Common myeloid progenitor, CD34-positive (primary cell): ENCODE measurements at regions not wholly inside any gene's neighbourhood (a gene's known extent, or its start where the extent isn't known, plus 50 kb on each side); places are given as distances from the start of the nearest gene placed in this dataset.

Source experiments
- CTCF ChIA-PET: fragments of 350-600 bp; sonication (Branson Sonifier 250); formaldehyde crosslinking; loops from one replicate; lab custom pipeline; 2021; ENCODE audit warnings: antibody characterized with exemption; lab: Charles Lee
- POLR2A ChIA-PET: fragments of 350-600 bp; sonication (Branson Sonifier 250); formaldehyde crosslinking; loops from one replicate; lab custom pipeline; 2021; ENCODE audit warnings: antibody characterized with exemption; lab: Charles Lee
- DNase-seq, 3 donors: peaks; one replicate each; pipeline versions ENCODE4 v3.0.0 to v3.0.0-alpha.2; 2013
- H3K27ac ChIP-seq, 2 experiments: 1 replicate in 1 of 2; 2 replicates in 1 of 2; pipeline ENCODE4 v1.7.0; 2013; ENCODE audit warnings: inconsistent platforms in 2 of 2, low read length in 2 of 2, mild to moderate bottlenecking in 2 of 2, low read depth in 1 of 2, moderate library complexity in 1 of 2; ENCODE audit not compliant: severe bottlenecking in 2 of 2, insufficient read depth in 1 of 2, poor library complexity in 1 of 2
- H3K27me3 ChIP-seq, 5 experiments: replicated peaks in 2 of 5; 1 replicate in 3 of 5; 2 replicates in 2 of 5; pipeline versions ENCODE4 v1.6.1 to v1.7.0; 2013; ENCODE audit warnings: low read length in 4 of 5, mild to moderate bottlenecking in 2 of 5, moderate library complexity in 2 of 5, inconsistent platforms in 1 of 5; ENCODE audit not compliant: insufficient read depth in 5 of 5, control insufficient read depth in 4 of 5
- H3K36me3 ChIP-seq, 4 experiments: 1 replicate in 2 of 4; 2 replicates in 2 of 4; pipeline versions ENCODE4 v1.6.1 to v1.7.0; 2013; ENCODE audit warnings: low read length in 3 of 4, control low read depth in 1 of 4, mild to moderate bottlenecking in 1 of 4; ENCODE audit not compliant: control insufficient read depth in 4 of 4, insufficient read depth in 4 of 4
- H3K4me1 ChIP-seq, 4 experiments: 1 replicate in 3 of 4; 2 replicates in 1 of 4; pipeline versions ENCODE4 v1.6.1 to v1.7.1; 2013; ENCODE audit warnings: low read length in 3 of 4, mild to moderate bottlenecking in 3 of 4, control low read depth in 1 of 4, inconsistent platforms in 1 of 4, moderate library complexity in 1 of 4; ENCODE audit not compliant: control insufficient read depth in 4 of 4, insufficient read depth in 4 of 4; ENCODE audit errors: control extremely low read depth in 1 of 4
- H3K4me3 ChIP-seq, 7 experiments: 1 replicate in 4 of 7; 2 replicates in 3 of 7; pipeline versions ENCODE4 v1.5.1 to v1.7.0; 2013; ENCODE audit warnings: mild to moderate bottlenecking in 7 of 7, low read length in 6 of 7, moderate library complexity in 6 of 7, inconsistent platforms in 2 of 7, low read depth in 2 of 7, control low read depth in 1 of 7; ENCODE audit not compliant: insufficient read depth in 4 of 7, control insufficient read depth in 1 of 7; ENCODE audit errors: extremely low read depth in 1 of 7
- H3K9me3 ChIP-seq, 5 experiments: 1 replicate in 4 of 5; 2 replicates in 1 of 5; pipeline versions ENCODE4 v1.6.1 to v1.7.1; 2013; ENCODE audit warnings: low read length in 4 of 5, mild to moderate bottlenecking in 2 of 5, inconsistent platforms in 1 of 5, low read depth in 1 of 5, moderate library complexity in 1 of 5; ENCODE audit not compliant: control insufficient read depth in 4 of 5, insufficient read depth in 2 of 5; ENCODE audit errors: control extremely low read depth in 1 of 5
- WGBS: methylation state at CpG from one replicate; pipeline ENCODE4 v1.1.5; 2013; ENCODE audit not compliant: insufficient coverage; 5-methylcytosine and 5-hydroxymethylcytosine counted together

- Histone ChIP-seq H3K4me1 (peaks cover 0 to 7% (median 0%) of the 10 kb centered on the region in 4 experiments), H3K27ac (no peak overlapping the region), H3K36me3 (no peaks in the 10 kb centered on the region), H3K9me3 (no peaks in the 10 kb centered on the region), H3K27me3 (peaks cover 0 to 3% (median 0%) of the 10 kb centered on the region in 5 experiments), H3K4me3 (no peak overlapping the region)
- WGBS: no CpG with 5 or more reads among the region's 3 CpGs
- DNase-seq: no peak
- ChIA-PET CTCF (no interaction called here), POLR2A (no interaction called here)
Observed at GRCh38 chr16:6678586-6678985, 654.1 kb upstream of the RBFOX1 start.

- Histone ChIP-seq H3K27me3 (peaks cover 0 to 2% (median 0%) of the 10 kb centered on the region in 5 experiments), H3K4me1 (no peaks in the 10 kb centered on the region), H3K27ac (no peak overlapping the region), H3K36me3 (no peaks in the 10 kb centered on the region), H3K9me3 (no peaks in the 10 kb centered on the region), H3K4me3 (no peak overlapping the region)
- CTCF ChIA-PET: interaction anchor here (2.3 kb wide), 1 partner anchor 10 kb away, joined by 9 read pairs; no protein-coding TSS in a partner anchor
- POLR2A ChIA-PET: no interaction called here
- DNase-seq: no peak
- 100% methylated on average over 3 of the region's 4 CpGs for WGBS
Observed at GRCh38 chr16:6674071-6674470, 658.6 kb upstream of the RBFOX1 start.

- Histone ChIP-seq H3K9me3 (no peaks in the 10 kb centered on the region), H3K4me3 (no peak overlapping the region), H3K36me3 (no peaks in the 10 kb centered on the region), H3K27me3 (peaks cover 0 to 2% (median 1%) of the 10 kb centered on the region in 5 experiments), H3K4me1 (no peaks in the 10 kb centered on the region), H3K27ac (no peak overlapping the region)
- no peak for DNase-seq
- ChIA-PET CTCF (no interaction called here), POLR2A (no interaction called here)
- WGBS: 100% methylated on average over 1 of the region's 2 CpGs
Observed at GRCh38 chr16:6672507-6672906, 660.1 kb upstream of the RBFOX1 start.

GRCh38 chr16:6667393-6667792 is 665.3 kb upstream of the RBFOX1 start:
- Histone ChIP-seq H3K27me3 (peaks cover 0 to 15% (median 2%) of the 10 kb centered on the region in 5 experiments), H3K36me3 (no peaks in the 10 kb centered on the region), H3K4me3 (no peak overlapping the region), H3K27ac (no peak overlapping the region), H3K9me3 (no peaks in the 10 kb centered on the region), H3K4me1 (no peaks in the 10 kb centered on the region)
- DNase-seq: no peak
- 91% methylated on average over 4 of the region's 4 CpGs for WGBS
- ChIA-PET POLR2A (no interaction called here), CTCF (interaction anchor here (0.7 to 3.5 kb wide), 3 partner anchors 10 to 23 kb away, joined by 3 to 15 read pairs (median 3); no protein-coding TSS in a partner anchor)

GRCh38 chr16:6665126-6665525 is 667.5 kb upstream of the RBFOX1 start:
- Histone ChIP-seq H3K36me3 (no peaks in the 10 kb centered on the region), H3K4me1 (no peaks in the 10 kb centered on the region), H3K27ac (no peak overlapping the region), H3K9me3 (no peaks in the 10 kb centered on the region), H3K27me3 (peaks cover 0 to 15% (median 1%) of the 10 kb centered on the region in 5 experiments), H3K4me3 (no peak overlapping the region)
- no peak for DNase-seq
- POLR2A ChIA-PET: no interaction called here
- WGBS: 92% methylated on average over 5 of the region's 7 CpGs
- CTCF ChIA-PET: interaction anchor here (0.7 to 1.7 kb wide), 2 partner anchors 11 to 17 kb away, joined by 3 to 6 read pairs; no protein-coding TSS in a partner anchor

- DNase-seq: no peak
- Histone ChIP-seq H3K36me3 (no peaks in the 10 kb centered on the region), H3K4me3 (no peak overlapping the region), H3K27ac (no peak overlapping the region), H3K9me3 (no peaks in the 10 kb centered on the region), H3K4me1 (no peaks in the 10 kb centered on the region), H3K27me3 (peaks cover 0 to 21% (median 0%) of the 10 kb centered on the region in 5 experiments)
- CTCF ChIA-PET: no interaction called here
- POLR2A ChIA-PET: no interaction called here
- WGBS: 67% methylated on average over 2 of the region's 2 CpGs
Observed at GRCh38 chr16:6663668-6664067, 669.0 kb upstream of the RBFOX1 start.

- no peaks in the 10 kb centered on the region for H3K4me1 ChIP-seq
- no peak overlapping the region for H3K4me3 ChIP-seq
- no peak for DNase-seq
- H3K27me3 ChIP-seq: peaks cover 0 to 9% (median 0%) of the 10 kb centered on the region in 5 experiments
- no peak overlapping the region for H3K27ac ChIP-seq
- ChIA-PET CTCF (interaction anchor here (1.0 to 1.3 kb wide), 2 partner anchors 9 to 13 kb away, joined by 3 read pairs; no protein-coding TSS in a partner anchor), POLR2A (no interaction called here)
- H3K36me3 ChIP-seq: no peaks in the 10 kb centered on the region
- no peaks in the 10 kb centered on the region for H3K9me3 ChIP-seq
Observed at GRCh38 chr16:6656760-6657159, 675.9 kb upstream of the RBFOX1 start.
